ENCODE measurements at regions not wholly inside any gene's neighbourhood (a gene's known extent, or its start where the extent isn't known, plus 50 kb on each side); places are given as distances from the start of the nearest gene placed in this dataset.
"Not testable (repeated sequence)": the region's sequence is repeated elsewhere in the genome, so short reads cannot be mapped to it uniquely, and the experiment has no call there.

DNA sequence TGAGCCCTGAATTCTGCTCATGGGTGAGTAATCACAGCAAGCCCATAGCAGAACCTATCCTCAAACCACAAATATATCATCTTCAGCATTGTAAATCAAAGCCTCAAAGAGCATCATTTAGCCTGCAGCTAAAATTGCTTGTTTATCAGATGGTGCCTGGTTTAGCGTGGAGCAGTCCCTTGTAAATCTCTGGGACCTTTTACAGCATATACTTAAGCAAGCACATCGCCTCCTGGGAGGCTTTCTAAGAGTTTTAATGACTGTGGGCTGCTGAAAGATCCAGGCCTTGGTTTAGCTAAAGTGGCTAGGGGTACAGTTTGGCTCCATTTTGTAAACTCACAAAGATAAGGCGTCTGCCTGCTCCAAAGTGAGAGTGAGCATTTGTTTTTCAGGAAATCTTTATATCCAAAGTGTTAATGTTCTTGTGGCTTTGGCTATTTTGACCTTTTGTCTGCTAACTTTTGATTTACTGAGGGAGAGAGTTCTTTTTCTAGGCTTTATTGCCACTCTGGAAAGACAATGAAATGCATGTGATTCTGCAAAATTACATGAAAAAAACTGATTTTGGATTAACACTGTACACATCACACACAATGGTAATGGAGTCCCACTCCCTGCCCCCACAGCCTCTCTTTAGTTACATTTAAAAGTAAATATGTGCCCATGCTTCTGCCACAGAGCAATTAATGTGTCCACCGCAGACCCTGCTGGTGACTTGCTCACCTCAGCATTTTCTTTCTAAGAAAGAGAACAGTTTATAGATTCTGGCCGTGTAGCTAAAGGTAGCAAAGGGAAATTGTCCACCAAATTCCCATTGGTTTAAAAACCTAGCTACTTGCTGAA lies 194.8 kb downstream of the LNPK start:
- H3K27ac ChIP-seq: no peak overlapping the region
- no peaks in the 10 kb centered on the region for H3K4me1 ChIP-seq (ENCODE audit: control insufficient read depth in 1 of 2, insufficient read depth in 1 of 2, low read depth in 1 of 2, low read length in 1 of 2)
- H3K9me3 ChIP-seq: no peaks in the 10 kb centered on the region
- no peaks in the 10 kb centered on the region for H3K36me3 ChIP-seq
- no peak overlapping the region for H3K4me3 ChIP-seq (ENCODE audit: low read depth in 1 of 2, low read length in 1 of 2)
- H3K27me3 ChIP-seq: peaks cover 27% of the 10 kb centered on the region
- TF ChIP-seq, protein P1, sequence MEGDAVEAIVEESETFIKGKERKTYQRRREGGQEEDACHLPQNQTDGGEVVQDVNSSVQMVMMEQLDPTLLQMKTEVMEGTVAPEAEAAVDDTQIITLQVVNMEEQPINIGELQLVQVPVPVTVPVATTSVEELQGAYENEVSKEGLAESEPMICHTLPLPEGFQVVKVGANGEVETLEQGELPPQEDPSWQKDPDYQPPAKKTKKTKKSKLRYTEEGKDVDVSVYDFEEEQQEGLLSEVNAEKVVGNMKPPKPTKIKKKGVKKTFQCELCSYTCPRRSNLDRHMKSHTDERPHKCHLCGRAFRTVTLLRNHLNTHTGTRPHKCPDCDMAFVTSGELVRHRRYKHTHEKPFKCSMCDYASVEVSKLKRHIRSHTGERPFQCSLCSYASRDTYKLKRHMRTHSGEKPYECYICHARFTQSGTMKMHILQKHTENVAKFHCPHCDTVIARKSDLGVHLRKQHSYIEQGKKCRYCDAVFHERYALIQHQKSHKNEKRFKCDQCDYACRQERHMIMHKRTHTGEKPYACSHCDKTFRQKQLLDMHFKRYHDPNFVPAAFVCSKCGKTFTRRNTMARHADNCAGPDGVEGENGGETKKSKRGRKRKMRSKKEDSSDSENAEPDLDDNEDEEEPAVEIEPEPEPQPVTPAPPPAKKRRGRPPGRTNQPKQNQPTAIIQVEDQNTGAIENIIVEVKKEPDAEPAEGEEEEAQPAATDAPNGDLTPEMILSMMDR (IDR thresholded peaks at IDR 0.05): no peak

DNA sequence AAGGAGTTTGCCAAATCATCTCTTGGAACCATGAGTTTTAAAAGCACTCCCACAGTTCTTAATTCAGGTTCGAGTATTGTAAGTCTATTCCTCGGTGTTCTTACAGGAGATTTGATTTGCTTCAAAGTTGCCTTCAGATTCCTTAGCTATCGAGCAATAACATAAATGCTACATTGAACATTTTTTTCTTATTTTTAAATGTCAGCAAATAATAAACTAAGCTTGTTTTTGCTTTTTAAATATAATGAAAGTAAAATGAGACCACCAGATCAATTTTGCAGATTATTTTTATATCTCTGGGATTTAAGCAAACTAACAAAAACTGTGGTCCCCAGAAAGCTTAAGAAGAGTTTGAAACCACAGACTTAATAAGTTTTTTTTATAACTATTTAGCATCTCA lies 195.5 kb downstream of the LNPK start:
- H3K36me3 ChIP-seq: no peaks in the 10 kb centered on the region
- peaks cover 31% of the 10 kb centered on the region for H3K27me3 ChIP-seq
- TF ChIP-seq, protein P1 (IDR thresholded peaks at IDR 0.05): no peak
- H3K4me1 ChIP-seq (ENCODE audit: control insufficient read depth in 1 of 2, insufficient read depth in 1 of 2, low read depth in 1 of 2, low read length in 1 of 2): no peaks in the 10 kb centered on the region
- H3K4me3 ChIP-seq (ENCODE audit: low read depth in 1 of 2, low read length in 1 of 2): no peak overlapping the region
- no peak overlapping the region for H3K27ac ChIP-seq
- no peaks in the 10 kb centered on the region for H3K9me3 ChIP-seq

DNA sequence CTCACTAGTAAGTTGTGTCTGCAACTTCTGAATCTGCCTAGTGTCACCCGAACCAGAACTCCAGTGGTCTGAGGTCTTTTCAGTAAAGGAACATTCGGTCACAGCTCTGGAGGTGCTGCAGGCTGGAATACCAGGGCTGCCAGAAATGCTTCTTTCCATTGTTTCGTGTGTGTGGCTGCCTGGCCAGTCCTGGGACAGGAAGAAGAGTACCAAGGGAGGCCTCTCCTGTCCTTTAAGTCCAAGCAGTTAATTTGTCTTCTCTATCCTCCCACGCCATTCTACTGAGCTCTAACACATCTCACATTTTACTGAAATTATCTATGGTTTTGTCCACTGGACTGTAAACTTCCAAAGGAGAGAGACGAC lies 196.0 kb downstream of the LNPK start:
- Histone ChIP-seq H3K27me3 (peaks cover 31% of the 10 kb centered on the region), H3K9me3 (no peaks in the 10 kb centered on the region), H3K36me3 (no peaks in the 10 kb centered on the region), H3K4me1 (ENCODE audit: control insufficient read depth in 1 of 2, insufficient read depth in 1 of 2, low read depth in 1 of 2, low read length in 1 of 2) (no peaks in the 10 kb centered on the region), H3K27ac (no peak overlapping the region), H3K4me3 (ENCODE audit: low read depth in 1 of 2, low read length in 1 of 2) (no peak overlapping the region)
- TF ChIP-seq, protein P1 (IDR thresholded peaks at IDR 0.05): no peak

DNA sequence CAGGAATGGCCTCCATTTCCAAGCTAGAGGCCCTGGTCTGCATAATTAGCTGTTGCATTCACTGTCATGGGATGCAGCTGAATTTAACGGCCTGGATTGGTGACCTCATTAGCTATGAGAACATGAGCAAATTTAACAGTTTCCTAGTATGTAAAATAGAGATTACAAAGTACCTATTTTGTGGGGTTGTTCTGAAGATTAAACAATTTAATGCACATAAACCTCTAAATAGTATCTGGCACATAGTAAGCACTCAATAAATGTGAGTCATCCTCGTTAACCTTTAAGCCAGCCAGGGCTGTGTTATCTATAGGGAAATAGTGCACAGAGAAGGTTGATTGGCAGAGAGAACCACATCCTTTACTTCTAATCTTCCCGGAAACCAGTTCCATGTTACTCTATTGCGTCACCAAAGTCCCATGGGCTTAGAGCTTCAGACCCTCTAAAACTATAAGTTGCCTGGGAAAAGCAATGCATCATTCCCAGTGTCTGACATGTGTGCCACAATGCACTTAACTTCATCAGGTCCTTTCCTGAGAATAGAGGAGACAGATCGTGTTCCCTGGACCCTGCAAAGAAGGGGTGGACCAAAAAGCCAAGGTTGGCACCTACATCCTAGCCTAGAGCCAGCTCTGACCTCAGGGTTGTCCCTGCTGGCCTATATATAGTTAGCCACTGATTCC lies 196.5 kb downstream of the LNPK start:
- Histone ChIP-seq H3K36me3 (no peaks in the 10 kb centered on the region), H3K4me1 (ENCODE audit: control insufficient read depth in 1 of 2, insufficient read depth in 1 of 2, low read depth in 1 of 2, low read length in 1 of 2) (no peaks in the 10 kb centered on the region), H3K27me3 (peaks cover 31% of the 10 kb centered on the region), H3K9me3 (no peaks in the 10 kb centered on the region), H3K27ac (no peak overlapping the region), H3K4me3 (ENCODE audit: low read depth in 1 of 2, low read length in 1 of 2) (no peak overlapping the region)
- TF ChIP-seq, protein P1 (IDR thresholded peaks at IDR 0.05): no peak

DNA sequence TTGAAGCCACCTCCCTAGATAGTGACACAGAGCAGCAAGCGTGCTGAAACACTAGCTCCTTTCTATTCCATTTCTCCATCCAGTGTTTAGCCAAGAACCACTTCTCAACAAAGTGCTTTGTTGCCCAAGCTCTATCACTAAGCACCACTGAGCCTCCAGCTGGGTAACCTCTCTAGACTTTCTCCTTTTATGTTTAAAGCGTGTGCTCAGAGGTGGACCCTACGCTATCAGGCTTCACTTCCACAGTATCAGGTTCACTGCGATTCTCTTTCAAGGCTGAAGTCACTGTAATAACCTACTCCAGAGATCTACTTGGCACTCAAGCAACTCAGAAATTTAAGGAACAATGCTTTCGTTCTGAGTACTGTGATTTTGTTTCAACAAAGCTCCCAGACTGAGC lies 197.9 kb downstream of the LNPK start:
- no peak overlapping the region for H3K4me3 ChIP-seq (ENCODE audit: low read depth in 1 of 2, low read length in 1 of 2)
- H3K9me3 ChIP-seq: no peaks in the 10 kb centered on the region
- no peak overlapping the region for H3K27ac ChIP-seq
- peaks cover 31% of the 10 kb centered on the region for H3K27me3 ChIP-seq
- no peaks in the 10 kb centered on the region for H3K4me1 ChIP-seq (ENCODE audit: control insufficient read depth in 1 of 2, insufficient read depth in 1 of 2, low read depth in 1 of 2, low read length in 1 of 2)
- TF ChIP-seq, protein P1 (IDR thresholded peaks at IDR 0.05): no peak
- no peaks in the 10 kb centered on the region for H3K36me3 ChIP-seq

DNA sequence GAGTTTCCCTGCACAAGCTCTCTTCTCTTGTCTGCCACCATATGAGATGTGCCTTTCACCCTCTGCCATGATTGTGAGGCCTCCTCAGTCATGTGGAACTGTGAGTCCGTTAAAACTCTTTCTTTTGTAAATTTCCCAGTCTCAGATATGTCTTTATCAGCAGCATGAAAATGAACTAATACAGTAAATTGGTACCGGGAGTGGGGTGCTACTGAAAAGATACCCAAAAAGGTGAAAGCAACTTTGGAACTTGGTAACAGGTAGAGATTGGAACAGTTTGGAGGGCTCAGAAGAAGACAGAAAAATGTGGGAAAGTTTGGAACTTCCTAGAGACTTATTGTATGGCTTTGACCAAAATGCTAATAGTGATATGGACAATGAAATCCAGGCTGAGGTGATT lies 205.6 kb downstream of the LNPK start:
- peaks cover 20% of the 10 kb centered on the region for H3K9me3 ChIP-seq
- not testable (repeated sequence) for H3K4me1 ChIP-seq (ENCODE audit: control insufficient read depth in 1 of 2, insufficient read depth in 1 of 2, low read depth in 1 of 2, low read length in 1 of 2); H3K27ac ChIP-seq; H3K36me3 ChIP-seq; H3K4me3 ChIP-seq (ENCODE audit: low read depth in 1 of 2, low read length in 1 of 2); H3K27me3 ChIP-seq
